ENCODE measurements at regions not wholly inside any gene's neighbourhood (a gene's known extent, or its start where the extent isn't known, plus 50 kb on each side); places are given as distances from the start of the nearest gene placed in this dataset.

GRCh38 chr14:71698027-71698426, 234.2 kb upstream of the RGS6 start:
- no peak for TF ChIP-seq CTCF (conservative IDR thresholded peaks at IDR 0.05; ENCODE audit: low read length)
- TF ChIP-seq EZH2phosphoT487 (IDR thresholded peaks at IDR 0.05; ENCODE audit: borderline replicate concordance) = no peak

Measured in Loucy (cell line).